Small intestine (tissue), 7 donors: ENCODE measurements at regions not wholly inside any gene's neighbourhood (a gene's known extent, or its start where the extent isn't known, plus 50 kb on each side); places are given as distances from the start of the nearest gene placed in this dataset.

Experiments
- DNase-seq, 2 donors: peaks; one replicate each; pipeline versions ENCODE4 v3.0.0 to v3.0.0-alpha.2; 2013
- FAIRE-seq: peaks from 2 replicates; lab custom pipeline; 2012; peaks lifted over from hg19 to GRCh38; lab: Jason Lieb, UNC
- H3K27ac ChIP-seq, 3 donors: one replicate each; pipeline ENCODE4 v1.5.1; 2013; ENCODE audit warnings: low read length in 2 of 3, mild to moderate bottlenecking in 2 of 3, control low read depth in 1 of 3, inconsistent platforms in 1 of 3, low read depth in 1 of 3, moderate library complexity in 1 of 3
- H3K27me3 ChIP-seq, 3 donors: one replicate each; pipeline ENCODE4 v1.6.1; 2013; ENCODE audit warnings: low read length in 3 of 3, inconsistent platforms in 1 of 3; ENCODE audit not compliant: control insufficient read depth in 3 of 3, insufficient read depth in 3 of 3
- H3K36me3 ChIP-seq, 3 donors: one replicate each; pipeline ENCODE4 v1.6.1; 2013; ENCODE audit warnings: low read length in 3 of 3, inconsistent platforms in 1 of 3, low read depth in 1 of 3, mild to moderate bottlenecking in 1 of 3, moderate library complexity in 1 of 3; ENCODE audit not compliant: control insufficient read depth in 3 of 3, insufficient read depth in 2 of 3
- H3K4me1 ChIP-seq, 3 donors: one replicate each; pipeline ENCODE4 v1.6.1; 2013; ENCODE audit warnings: low read length in 2 of 3, inconsistent platforms in 1 of 3, low read depth in 1 of 3, mild to moderate bottlenecking in 1 of 3, moderate library complexity in 1 of 3; ENCODE audit not compliant: control insufficient read depth in 3 of 3, insufficient read depth in 2 of 3
- H3K4me3 ChIP-seq, 3 donors: one replicate each; pipeline ENCODE4 v1.5.1; 2013; ENCODE audit warnings: low read length in 3 of 3, control low read depth in 1 of 3, inconsistent platforms in 1 of 3, low read depth in 1 of 3, mild to moderate bottlenecking in 1 of 3, moderate library complexity in 1 of 3
- H3K9me3 ChIP-seq, 2 donors: one replicate each; pipeline ENCODE4 v1.6.1; 2013; ENCODE audit warnings: low read depth in 1 of 2, low read length in 1 of 2; ENCODE audit not compliant: control insufficient read depth in 2 of 2, insufficient read depth in 1 of 2
- WGBS, 3 donors: extraction: QIAGEN DNeasy Blood & Tissue Kit; methylation state at CpG; one replicate each; pipeline ENCODE4 v1.1.7; 2013; 5-methylcytosine and 5-hydroxymethylcytosine counted together
- donor health status: healthy with polysubstance abuse.
- donor health status: control.
- donor health status: control.
- donor health status: Bipolar disorder and iron deficiency.
- donor health status: healthy.

GRCh38 chr15:94097552-94097951 is 133.8 kb upstream of the MCTP2 start:
- peak; percentile 9 to 40 for DNase-seq
- WGBS, 3 donors, result 75 to 81% (median 77%) methylated on average over 6 of the region's 6 CpGs

GRCh38 chr15:94094310-94094709 is 137.1 kb upstream of the MCTP2 start:
- FAIRE-seq (no peak), DNase-seq (no peak)
- Histone ChIP-seq H3K4me3 (no peak overlapping the region), H3K27ac (no peak overlapping the region), H3K4me1 (peaks cover 0 to 6% (median 0%) of the 10 kb centered on the region in 3 donors), H3K27me3 (no peaks in the 10 kb centered on the region), H3K9me3 (no peaks in the 10 kb centered on the region), H3K36me3 (no peaks in the 10 kb centered on the region)
- WGBS, 3 donors, result 44 to 60% (median 44%) methylated on average over 1 of the region's 1 CpG

More at GRCh38 chr15:94097552-94097951, 133.8 kb upstream of the MCTP2 start:
- peaks cover 0 to 6% (median 0%) of the 10 kb centered on the region in 3 donors for H3K4me1 ChIP-seq
- no peak for FAIRE-seq
- H3K27me3 ChIP-seq, result no peaks in the 10 kb centered on the region
- H3K36me3 ChIP-seq, result no peaks in the 10 kb centered on the region
- no peaks in the 10 kb centered on the region for H3K9me3 ChIP-seq
- H3K27ac ChIP-seq, result no peak overlapping the region
- no peak overlapping the region for H3K4me3 ChIP-seq

GRCh38 chr15:94086341-94086740 is 145.0 kb upstream of the MCTP2 start:
- no peak for FAIRE-seq
- Histone ChIP-seq H3K27me3 (no peaks in the 10 kb centered on the region), H3K36me3 (no peaks in the 10 kb centered on the region), H3K4me3 (no peak overlapping the region), H3K27ac (no peak overlapping the region), H3K4me1 (no peaks in the 10 kb centered on the region), H3K9me3 (no peaks in the 10 kb centered on the region)
- DNase-seq, result no peak

GRCh38 chr15:94083467-94084052 is 147.8 kb upstream of the MCTP2 start:
- H3K27ac ChIP-seq, result peak overlapping the region in 1 of 3 donors; percentile 29
- no peaks in the 10 kb centered on the region for H3K9me3 ChIP-seq
- H3K36me3 ChIP-seq, result no peaks in the 10 kb centered on the region
- no peaks in the 10 kb centered on the region for H3K4me1 ChIP-seq
- H3K4me3 ChIP-seq, result no peak overlapping the region
- FAIRE-seq (no peak), DNase-seq (no peak)
- H3K27me3 ChIP-seq, result no peaks in the 10 kb centered on the region
- WGBS, 3 donors, result 77 to 90% (median 86%) methylated on average over 6 of the region's 6 CpGs

- no peak for DNase-seq
- Histone ChIP-seq H3K27ac (no peak overlapping the region), H3K4me1 (no peaks in the 10 kb centered on the region), H3K36me3 (no peaks in the 10 kb centered on the region), H3K4me3 (no peak overlapping the region), H3K27me3 (no peaks in the 10 kb centered on the region), H3K9me3 (no peaks in the 10 kb centered on the region)
- FAIRE-seq, result no peak
- WGBS, 3 donors, result 56 to 59% (median 57%) methylated on average over 4 of the region's 4 CpGs
These were observed 149.5 kb upstream of the MCTP2 start for GRCh38 chr15:94081829-94082228.

GRCh38 chr15:94080989-94081605 is 150.3 kb upstream of the MCTP2 start:
- Histone ChIP-seq H3K4me1 (no peaks in the 10 kb centered on the region), H3K9me3 (no peaks in the 10 kb centered on the region), H3K27me3 (no peaks in the 10 kb centered on the region), H3K36me3 (no peaks in the 10 kb centered on the region), H3K4me3 (no peak overlapping the region), H3K27ac (no peak overlapping the region)
- FAIRE-seq, result no peak
- DNase-seq, result no peak
- 85 to 88% (median 87%) methylated on average over 14 of the region's 14 CpGs for WGBS, 3 donors

GRCh38 chr15:94080416-94080815 is 150.9 kb upstream of the MCTP2 start:
- Histone ChIP-seq H3K9me3 (no peaks in the 10 kb centered on the region), H3K4me1 (no peaks in the 10 kb centered on the region), H3K27ac (no peak overlapping the region), H3K27me3 (no peaks in the 10 kb centered on the region), H3K36me3 (no peaks in the 10 kb centered on the region), H3K4me3 (no peak overlapping the region)
- FAIRE-seq, result no peak
- DNase-seq, result no peak
- 31 to 56% (median 54%) methylated on average over 8 of the region's 8 CpGs for WGBS, 3 donors

GRCh38 chr15:94079968-94080367 is 151.4 kb upstream of the MCTP2 start:
- Histone ChIP-seq H3K27me3 (no peaks in the 10 kb centered on the region), H3K4me1 (no peaks in the 10 kb centered on the region), H3K36me3 (no peaks in the 10 kb centered on the region), H3K9me3 (no peaks in the 10 kb centered on the region), H3K4me3 (no peak overlapping the region), H3K27ac (no peak overlapping the region)
- DNase-seq (no peak), FAIRE-seq (no peak)
- WGBS, 3 donors, result 88 to 94% (median 90%) methylated on average over 4 of the region's 4 CpGs

GRCh38 chr15:94079459-94079858 is 151.9 kb upstream of the MCTP2 start:
- Histone ChIP-seq H3K27ac (no peak overlapping the region), H3K27me3 (no peaks in the 10 kb centered on the region), H3K4me1 (no peaks in the 10 kb centered on the region), H3K9me3 (no peaks in the 10 kb centered on the region), H3K36me3 (no peaks in the 10 kb centered on the region), H3K4me3 (no peak overlapping the region)
- 84 to 90% (median 88%) methylated on average over 4 of the region's 4 CpGs for WGBS, 3 donors
- DNase-seq (no peak), FAIRE-seq (no peak)
